ENCODE measurements at regions not wholly inside any gene's neighbourhood (a gene's known extent, or its start where the extent isn't known, plus 50 kb on each side); places are given as distances from the start of the nearest gene placed in this dataset.
A peak's percentile ranks its signal among the peaks of the same experiment; 100 is the strongest.

DNA sequence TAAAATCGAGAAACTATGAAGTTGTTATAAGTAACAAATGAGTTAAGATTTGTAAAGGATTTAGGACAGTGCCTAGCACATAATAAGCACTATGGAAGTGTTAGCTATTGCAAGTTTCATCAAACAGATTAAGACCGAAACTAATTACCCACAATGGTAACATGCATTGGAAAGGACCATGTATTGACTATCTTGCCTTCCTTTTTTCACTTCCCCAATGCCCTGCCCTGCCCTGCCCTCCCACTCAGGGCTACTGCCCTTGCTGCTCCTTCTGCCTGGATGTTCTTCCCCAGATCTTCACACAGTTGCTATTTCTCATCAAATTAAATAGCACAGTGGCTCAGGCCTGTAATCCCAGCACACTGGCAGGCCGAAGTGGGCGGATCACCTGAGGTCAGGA lies 202.1 kb upstream of the PSMD7 start:
- DNase-seq = no peak

DNA sequence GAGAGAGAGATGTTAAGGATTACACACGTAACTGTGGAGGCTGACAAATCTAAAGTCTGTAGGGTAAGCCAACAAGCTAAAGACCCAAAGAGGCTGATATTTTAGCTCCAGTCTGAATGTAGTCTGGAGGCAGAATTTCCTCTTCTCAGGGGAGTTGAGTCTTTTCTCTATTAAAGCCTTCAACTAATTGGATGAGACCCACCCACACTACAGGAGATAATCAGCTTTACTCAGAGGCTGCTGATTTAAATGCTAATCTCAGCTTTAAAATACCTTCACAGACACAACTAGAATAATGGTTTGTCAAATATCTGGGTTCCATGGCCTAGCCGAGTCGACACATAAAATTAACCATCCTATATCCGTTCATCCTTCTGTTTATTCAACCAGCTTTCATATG lies 204.3 kb upstream of the PSMD7 start:
- DNase-seq = no peak

DNA sequence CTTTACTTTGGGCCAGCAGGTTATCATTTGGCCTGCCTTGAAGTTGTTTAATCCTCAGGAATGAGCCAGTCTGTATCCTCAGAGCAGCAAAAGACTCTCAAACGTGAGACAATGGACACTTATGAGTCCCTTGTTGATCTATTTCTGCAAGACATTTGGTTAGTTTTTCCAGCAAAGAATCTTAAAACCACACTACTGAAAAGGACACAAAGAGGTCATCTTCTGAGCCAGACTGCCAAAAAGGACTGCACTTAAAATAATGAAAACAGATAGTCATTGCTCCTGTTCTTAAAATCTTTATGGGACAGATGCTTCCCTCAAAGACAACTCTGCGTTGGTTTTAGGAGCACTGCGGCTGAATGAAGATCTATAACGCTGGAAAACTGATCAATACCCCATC lies 205.7 kb upstream of the PSMD7 start:
- no peak for DNase-seq

DNA sequence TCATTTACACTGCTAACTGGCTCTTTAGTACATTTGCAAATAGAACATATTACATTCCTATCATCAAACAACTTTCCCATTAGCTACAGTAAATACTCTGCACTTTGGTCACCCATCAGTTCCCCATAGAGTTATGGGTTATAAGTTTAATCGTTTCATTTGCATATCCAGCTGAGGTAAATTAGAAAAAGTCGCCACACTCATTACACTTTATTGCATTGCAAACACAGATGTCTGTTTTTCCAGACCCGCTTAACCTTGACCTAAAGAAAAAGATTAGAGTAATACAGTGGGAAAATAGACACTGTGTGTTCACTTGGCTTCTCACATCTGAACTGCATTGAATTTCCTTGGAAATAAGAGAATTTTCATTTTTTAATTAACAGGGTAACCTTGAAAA lies 213.1 kb upstream of the PSMD7 start:
- DNase-seq = no peak

DNA sequence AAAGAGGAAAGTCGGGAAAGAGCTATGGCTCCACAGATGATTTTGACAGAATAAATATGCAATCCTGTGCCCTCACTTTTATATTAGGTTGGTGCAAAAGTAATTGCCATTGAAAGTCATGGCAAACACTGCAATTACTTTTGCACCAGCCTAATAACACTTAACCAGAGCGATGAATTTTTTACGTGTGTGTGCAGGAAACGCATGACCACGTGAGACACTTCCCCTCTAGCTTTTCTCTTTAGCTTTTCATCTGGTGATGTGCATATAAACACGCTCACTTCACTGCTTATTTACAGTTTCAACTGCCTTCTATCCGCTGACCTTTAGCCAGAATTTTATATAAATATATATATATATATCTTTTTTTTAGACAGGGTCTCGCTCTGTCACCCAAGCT lies 216.3 kb upstream of the PSMD7 start:
- no peak for DNase-seq

DNA sequence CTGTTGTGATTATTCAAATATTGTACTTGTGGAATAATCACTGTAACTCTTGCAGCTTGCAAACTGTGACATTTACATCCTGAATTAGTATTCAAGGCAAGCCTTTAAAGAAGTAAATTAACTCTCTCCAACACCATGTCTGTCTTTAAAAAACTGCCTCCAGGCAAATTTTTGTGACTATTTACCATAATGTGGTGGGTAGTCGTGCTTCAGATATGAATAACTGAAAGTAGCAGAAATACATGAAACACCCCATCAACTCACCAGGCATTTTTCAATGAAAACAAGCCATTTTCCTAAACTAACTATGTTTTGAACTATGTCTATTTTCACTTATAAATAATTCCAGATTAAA lies 217.4 kb upstream of the PSMD7 start:
- DNase-seq = no peak

DNA sequence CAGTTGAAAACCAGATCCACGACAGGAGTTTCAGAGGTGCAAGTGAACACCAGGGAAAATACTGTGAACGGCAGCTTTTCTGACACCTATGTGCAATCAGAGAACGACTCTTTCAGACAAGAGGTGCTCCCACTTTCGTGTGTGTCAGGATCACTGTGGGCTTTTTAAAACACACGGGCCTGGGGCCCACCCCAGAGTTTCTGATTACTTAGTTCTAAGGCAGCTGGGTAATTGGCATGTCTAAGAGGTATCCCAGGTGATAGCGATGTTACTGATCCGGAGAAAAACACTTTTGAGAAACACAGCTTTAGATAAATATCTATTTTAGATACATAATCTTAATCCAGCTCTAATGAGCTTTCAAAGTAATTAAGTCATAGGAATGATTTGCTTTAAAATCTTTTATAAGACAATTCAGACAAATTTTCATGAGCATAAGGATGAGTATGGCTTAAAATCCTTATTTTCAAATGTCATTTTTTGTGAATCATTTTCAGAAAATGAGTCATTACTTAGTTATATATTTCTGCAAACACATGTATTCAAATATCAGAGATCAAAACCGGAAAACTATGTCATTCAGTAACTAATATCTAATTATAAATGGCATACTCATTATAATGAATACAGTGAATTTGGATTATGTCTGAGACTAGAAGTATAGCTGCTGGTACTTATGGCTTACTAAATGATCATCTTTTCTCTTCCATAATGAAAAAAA lies 217.9 kb upstream of the PSMD7 start:
- DNase-seq = no peak

DNA sequence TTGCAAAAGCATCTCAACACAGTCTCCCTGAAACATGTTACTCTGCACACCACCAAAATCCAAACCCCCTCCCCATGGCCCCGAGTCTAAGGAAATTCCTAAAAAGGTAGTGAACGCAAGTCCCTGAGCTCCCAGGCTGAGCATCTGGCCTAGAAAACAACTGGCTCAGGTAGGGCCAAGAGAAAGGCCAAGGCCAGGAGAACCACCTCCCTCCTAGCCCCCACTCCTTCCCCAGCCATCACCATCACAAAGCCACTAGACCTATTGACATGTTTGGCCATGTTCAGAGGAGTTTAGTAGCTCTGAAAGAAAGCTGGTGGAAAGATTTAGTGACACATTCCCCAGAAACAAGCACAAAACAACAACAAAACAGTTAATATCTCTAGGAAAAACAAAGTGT lies 220.0 kb upstream of the PSMD7 start:
- no peak for DNase-seq

DNA sequence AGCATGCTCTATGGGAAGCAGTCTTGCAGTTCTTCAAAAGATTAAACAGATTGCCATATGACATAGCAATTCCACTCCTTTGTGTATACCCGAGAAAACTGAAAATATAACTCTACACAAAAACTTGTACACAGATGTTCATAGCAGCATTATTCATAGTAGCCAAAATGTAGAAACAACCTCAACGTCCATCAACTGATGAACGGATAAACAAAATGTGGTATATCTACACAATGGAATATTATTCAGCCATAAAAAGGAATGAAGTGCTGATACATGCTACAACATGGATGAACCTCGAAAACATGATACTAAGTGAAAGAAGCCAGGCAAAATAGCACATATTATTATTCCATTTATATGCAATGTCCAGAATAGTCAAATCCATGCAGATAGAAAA lies 221.2 kb upstream of the PSMD7 start:
- no peak for DNase-seq

- DNase-seq = no peak
Observed at GRCh38 chr16:74073456-74073855, 223.2 kb upstream of the PSMD7 start.

DNA sequence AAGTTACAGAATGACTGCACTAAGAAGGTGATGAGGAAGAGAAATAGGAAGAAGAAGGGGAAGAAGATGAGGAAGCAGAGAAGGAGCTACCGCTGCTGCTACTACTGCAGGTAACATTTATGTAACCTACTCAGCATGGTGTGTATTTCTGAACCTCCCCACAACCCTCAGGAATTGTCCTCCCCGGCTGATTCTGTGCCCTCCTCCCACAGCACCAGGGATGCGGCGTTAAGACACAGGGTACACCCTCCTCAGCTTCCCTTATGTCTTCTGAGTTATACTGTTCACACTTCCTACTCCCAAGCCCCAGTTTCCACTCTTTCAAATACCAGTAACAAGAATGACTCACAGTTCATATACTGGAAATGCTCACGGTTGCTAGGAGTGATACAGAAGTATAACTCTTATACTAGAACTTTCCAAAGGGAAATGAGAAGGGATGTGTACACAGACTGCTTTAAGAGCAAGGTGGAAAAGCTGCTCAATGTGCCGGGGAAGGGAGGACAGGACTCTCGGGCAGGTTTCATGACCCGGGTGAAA lies 224.5 kb upstream of the PSMD7 start:
- DNase-seq = no peak

GRCh38 chr16:74070237-74070636 lies 226.4 kb upstream of the PSMD7 start:
- DNase-seq = no peak

DNA sequence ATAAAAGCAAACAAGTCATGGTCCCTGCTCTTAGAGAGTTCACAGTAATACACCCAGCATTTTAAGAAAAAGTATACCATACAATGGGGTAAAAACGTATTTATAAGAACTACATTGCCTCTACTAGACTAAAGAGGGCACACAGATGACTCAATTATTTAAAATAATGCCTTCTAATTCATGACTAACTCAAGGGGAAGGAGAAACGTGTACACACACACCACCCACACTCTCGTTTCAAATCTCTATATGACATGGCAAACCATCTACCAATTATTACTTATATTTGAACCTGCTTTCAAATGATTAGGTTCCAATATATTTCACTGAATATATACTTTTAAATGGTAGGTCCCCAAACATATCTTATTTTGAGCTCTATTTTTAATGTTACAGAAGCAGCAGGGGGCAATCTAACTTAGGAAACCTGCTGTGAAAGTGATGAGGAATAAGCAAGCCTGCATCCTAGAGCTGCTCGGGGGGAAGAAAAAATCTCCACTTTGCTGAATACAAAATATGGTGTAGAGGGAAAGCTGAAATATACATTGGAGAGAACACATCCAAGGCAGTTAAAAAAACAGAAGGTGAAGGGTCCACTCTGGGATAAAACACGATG lies 232.4 kb upstream of the PSMD7 start:
- DNase-seq = no peak

- DNase-seq = no peak
Observed at GRCh38 chr16:74053826-74054225, 242.8 kb upstream of the PSMD7 start.

DNA sequence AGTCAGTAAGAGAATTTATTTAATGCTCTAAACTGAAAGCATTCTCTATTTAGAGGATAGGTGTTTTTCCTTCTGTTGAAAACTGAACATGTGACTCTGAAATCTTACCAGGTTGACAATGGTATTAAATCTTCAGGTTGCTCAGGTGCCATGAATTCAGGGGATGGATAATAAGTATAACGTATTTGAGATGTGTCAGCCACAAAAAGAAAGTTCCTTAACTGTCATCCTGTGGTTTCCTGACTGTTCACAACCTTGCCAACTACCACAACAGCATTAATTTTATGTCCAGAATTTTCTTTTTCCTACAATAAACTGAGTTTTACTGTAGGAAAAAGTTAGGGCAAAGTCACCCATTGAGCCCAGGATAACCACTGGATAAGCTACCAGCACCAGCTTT lies 243.3 kb upstream of the PSMD7 start:
- no peak for DNase-seq

DNA sequence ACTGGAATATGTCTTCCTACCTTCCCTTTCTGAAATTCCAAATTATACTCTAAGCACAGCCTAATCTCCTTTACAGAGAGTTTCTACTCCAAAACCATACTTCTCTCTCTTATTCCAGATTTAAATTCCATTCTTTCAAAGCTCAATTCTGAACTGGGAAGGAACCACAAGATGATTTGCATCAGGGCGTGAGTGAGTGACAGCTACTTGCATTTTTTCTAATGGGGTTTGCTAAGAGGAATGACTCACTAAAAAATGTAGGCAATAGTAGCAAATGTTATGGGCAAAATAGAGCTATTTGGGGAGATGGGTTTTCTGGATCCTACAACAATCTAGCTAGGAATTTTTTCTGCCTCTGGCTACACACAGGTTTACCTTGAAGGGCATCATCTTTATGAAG lies 244.6 kb upstream of the PSMD7 start:
- no peak for DNase-seq

GRCh38 chr16:74049027-74049426 lies 247.6 kb upstream of the PSMD7 start:
- no peak for DNase-seq

DNA sequence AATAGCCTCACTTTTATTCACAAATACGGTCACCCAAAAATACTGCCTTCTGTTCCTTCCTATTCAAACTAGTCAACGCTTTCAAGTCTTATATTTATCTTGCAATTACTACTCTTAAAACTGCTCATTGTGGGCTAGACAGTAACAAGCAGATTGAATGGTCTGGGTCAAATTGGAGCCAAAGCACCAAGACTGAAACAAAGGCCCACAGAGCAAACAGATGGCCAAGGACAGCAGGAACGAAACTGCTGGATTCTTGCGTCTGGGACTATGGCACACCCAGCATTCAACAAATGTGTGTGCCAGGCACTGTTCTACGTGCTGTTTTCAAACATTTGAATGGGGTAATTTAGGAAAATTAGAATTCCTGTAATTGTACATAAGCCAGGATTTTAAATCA lies 250.1 kb upstream of the PSMD7 start:
- no peak for DNase-seq

GRCh38 chr16:74045513-74045912 lies 251.1 kb upstream of the PSMD7 start:
- no peak for DNase-seq

DNA sequence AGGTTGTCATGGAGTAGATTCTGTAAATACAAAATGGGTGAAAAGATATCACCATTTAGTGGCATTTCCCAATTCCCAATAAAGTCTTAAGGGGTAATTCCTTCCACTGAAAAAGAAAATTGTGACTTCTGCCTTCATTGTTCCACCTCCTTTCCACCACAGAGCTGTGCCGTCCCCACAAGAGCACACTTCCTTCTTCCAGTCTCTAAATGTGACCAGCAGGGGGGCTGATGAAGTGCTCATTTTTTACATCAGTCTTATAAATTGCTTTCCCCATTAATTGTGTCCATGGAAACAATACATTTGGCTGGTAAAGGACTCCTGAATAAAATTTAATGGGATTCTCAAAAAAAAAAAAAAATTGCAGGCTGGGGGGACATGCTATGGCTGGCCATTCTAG lies 260.8 kb upstream of the PSMD7 start:
- DNase-seq = no peak

DNA sequence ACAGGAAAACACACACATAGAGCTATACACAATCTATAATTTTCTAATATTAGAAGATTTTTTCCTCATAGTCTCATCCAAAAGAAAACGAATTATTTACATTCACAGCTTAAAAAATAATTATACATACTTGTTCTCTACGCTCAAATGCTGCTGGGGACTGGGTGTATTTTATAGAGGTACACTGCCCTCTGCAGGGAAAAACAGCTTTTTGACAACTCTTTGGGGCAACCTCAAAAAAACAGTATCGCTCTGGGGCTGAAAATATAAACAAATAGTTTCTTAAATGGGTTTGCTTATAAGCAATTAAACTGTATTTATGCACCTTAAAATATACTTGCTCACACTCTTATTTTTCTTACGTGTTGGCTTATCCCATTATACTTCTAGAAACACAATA lies 261.8 kb upstream of the PSMD7 start:
- DNase-seq = peak; percentile 3

- no peak for DNase-seq
Observed at GRCh38 chr16:74034200-74034599, 262.4 kb upstream of the PSMD7 start.

DNA sequence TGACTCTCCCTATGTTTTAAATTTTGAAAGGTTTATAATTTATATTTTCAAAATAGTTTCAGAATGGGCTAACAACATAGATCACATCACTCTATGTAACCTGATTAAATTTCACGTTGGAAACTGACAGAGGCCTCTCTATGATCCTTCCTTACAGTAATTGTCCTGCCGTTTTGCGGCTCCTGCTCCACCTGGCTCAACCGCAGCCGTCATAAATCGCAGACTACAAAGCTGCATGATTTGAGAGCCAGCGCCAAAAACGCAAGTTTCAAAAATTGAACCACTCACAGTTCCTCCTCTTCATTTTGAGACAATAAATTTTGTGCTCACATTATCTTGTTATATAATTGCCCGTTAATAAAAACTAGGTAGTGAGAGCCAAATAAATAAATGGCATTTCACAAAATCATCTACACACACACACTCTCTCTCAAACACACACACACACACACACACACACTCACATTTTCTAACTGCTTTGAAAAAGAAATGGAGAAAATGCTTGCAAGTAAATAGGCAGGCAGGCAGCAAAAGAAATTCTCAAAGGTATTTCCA lies 263.1 kb upstream of the PSMD7 start:
- DNase-seq = no peak

- no peak for DNase-seq
Observed at GRCh38 chr16:74031551-74031950, 265.1 kb upstream of the PSMD7 start.
